GM23248 (cell line): ENCODE measurements at regions not wholly inside any gene's neighbourhood (a gene's known extent, or its start where the extent isn't known, plus 50 kb on each side); places are given as distances from the start of the nearest gene placed in this dataset.

Experiments
- DNase-seq: peaks from one replicate; pipeline ENCODE4 v3.0.0-alpha.2; 2015
- H2AFZ ChIP-seq: fragments of 200-600 bp; sonication (generic); 2 replicates; pipeline ENCODE4 v1.6.1; 2016; ENCODE audit warnings: antibody characterized with exemption
- H3F3A ChIP-seq: fragments of 200-600 bp; sonication (generic); 2 replicates; pipeline ENCODE4 v1.6.1; 2016; ENCODE audit warnings: mild to moderate bottlenecking, antibody characterized with exemption, mixed run types; ENCODE audit not compliant: insufficient read depth
- H3K27ac ChIP-seq: fragments of 200-600 bp; sonication (generic); 2 replicates; pipeline ENCODE4 v1.5.1; 2016; ENCODE audit warnings: mild to moderate bottlenecking
- H3K27me3 ChIP-seq: fragments of 200-600 bp; sonication (generic); replicated peaks from 2 replicates; pipeline ENCODE4 v1.6.1; 2016; ENCODE audit warnings: mild to moderate bottlenecking; ENCODE audit not compliant: insufficient read depth
- H3K36me3 ChIP-seq: fragments of 200-600 bp; sonication (generic); 2 replicates; pipeline ENCODE4 v1.6.1; 2016; ENCODE audit warnings: low read depth, mild to moderate bottlenecking
- H3K4me1 ChIP-seq: fragments of 200-600 bp; sonication (generic); 2 replicates; pipeline ENCODE4 v1.6.1; 2016; ENCODE audit warnings: mild to moderate bottlenecking; ENCODE audit not compliant: insufficient read depth
- H3K4me2 ChIP-seq: fragments of 200-600 bp; sonication (generic); one replicate; pipeline ENCODE4 v1.6.1; 2016; ENCODE audit warnings: mild to moderate bottlenecking; ENCODE audit not compliant: unreplicated experiment
- H3K4me3 ChIP-seq: fragments of 200-600 bp; sonication (generic); 2 replicates; pipeline ENCODE4 v1.5.1; 2016; ENCODE audit warnings: mild to moderate bottlenecking
- H3K79me2 ChIP-seq: fragments of 200-600 bp; sonication (generic); 2 replicates; pipeline ENCODE4 v1.6.1; 2016; ENCODE audit warnings: mild to moderate bottlenecking; ENCODE audit not compliant: insufficient read depth
- H3K9ac ChIP-seq: fragments of 200-600 bp; sonication (generic); 2 replicates; pipeline ENCODE4 v1.6.1; 2016; ENCODE audit warnings: mild to moderate bottlenecking
- H3K9me2 ChIP-seq: fragments of 200-600 bp; sonication (generic); 2 replicates; pipeline ENCODE4 v1.6.1; 2016; ENCODE audit warnings: mixed run types, mild to moderate bottlenecking, moderate library complexity; ENCODE audit not compliant: insufficient read depth
- H3K9me3 ChIP-seq: fragments of 200-600 bp; sonication (generic); one replicate; pipeline ENCODE4 v1.6.1; 2017; ENCODE audit warnings: low read depth
- H4K20me1 ChIP-seq: fragments of 200-600 bp; sonication (generic); 2 replicates; pipeline ENCODE4 v1.6.0; 2016; ENCODE audit not compliant: insufficient read depth
- EZH2 ChIP-seq: fragments of 200-600 bp; sonication (generic); IDR thresholded peaks from 2 replicates; pipeline ENCODE4 v1.6.1; 2018; ENCODE audit warnings: antibody characterized with exemption, mild to moderate bottlenecking; ENCODE audit not compliant: insufficient read depth, poor library complexity, severe bottlenecking
- EZH2phosphoT487 ChIP-seq: fragments of 200-600 bp; sonication (generic); IDR thresholded peaks from 2 replicates; pipeline ENCODE4 v1.6.1; 2018; ENCODE audit warnings: antibody characterized with exemption, moderate library complexity, mild to moderate bottlenecking, low read depth; ENCODE audit not compliant: insufficient read depth
- WGBS, 2 experiments: methylation state at CpG; one replicate each; pipeline ENCODE4 v1.1.6; 2015 to 2017; ENCODE audit warnings: low lambda C conversion rate in 2 of 2, low coverage in 1 of 2; ENCODE audit errors: missing lambda C conversion rate in 2 of 2; 5-methylcytosine and 5-hydroxymethylcytosine counted together
- in situ Hi-C: fragments of 300-500 bp; cut with MboI; formaldehyde crosslinking; loops from 2 replicates; pipeline ENCODE4 v1.15.0; 2020

- H3K27me3 ChIP-seq = no peaks in the 10 kb centered on the region; the same call in 1 of the 2 replicates
- H3K4me1 ChIP-seq = no peaks in the 10 kb centered on the region
- DNase-seq = no peak
- no peaks in the 10 kb centered on the region for H3K36me3 ChIP-seq
- in situ Hi-C loops = no loop called here
- no peaks in the 10 kb centered on the region for H3K9me3 ChIP-seq
- no peak overlapping the region for H3K4me2 ChIP-seq
- no peak overlapping the region for H3K9ac ChIP-seq
- H3K9me2 ChIP-seq = no peaks in the 10 kb centered on the region
- no peak overlapping the region for H2AFZ ChIP-seq
- no peaks in the 10 kb centered on the region for H3K79me2 ChIP-seq
- no peaks in the 10 kb centered on the region for H3F3A ChIP-seq
- 24 to 25% methylated on average over 4 of the region's 4 CpGs for WGBS, 2 experiments
- H4K20me1 ChIP-seq = no peaks in the 10 kb centered on the region
- no peak for TF ChIP-seq EZH2
- no peak for TF ChIP-seq EZH2phosphoT487
- H3K27ac ChIP-seq = no peak overlapping the region
- H3K4me3 ChIP-seq = no peak overlapping the region
Observed at GRCh38 chr2:107374249-107374648, 452.4 kb upstream of the RGPD4 start.

GRCh38 chr2:107376909-107377308 is 449.8 kb upstream of the RGPD4 start:
- Histone ChIP-seq H4K20me1 (no peaks in the 10 kb centered on the region), H3K9me3 (no peaks in the 10 kb centered on the region), H3K27me3 (no peaks in the 10 kb centered on the region; the same call in 1 of the 2 replicates), H3K4me1 (no peaks in the 10 kb centered on the region), H3K79me2 (no peaks in the 10 kb centered on the region), H3F3A (no peaks in the 10 kb centered on the region), H3K9me2 (no peaks in the 10 kb centered on the region), H3K9ac (no peak overlapping the region), H2AFZ (no peak overlapping the region), H3K27ac (no peak overlapping the region), H3K4me3 (no peak overlapping the region), H3K4me2 (no peak overlapping the region), H3K36me3 (no peaks in the 10 kb centered on the region)
- 1 to 5% methylated on average over 4 of the region's 4 CpGs for WGBS, 2 experiments
- DNase-seq = no peak
- in situ Hi-C loops = no loop called here
- no peak for TF ChIP-seq EZH2phosphoT487
- TF ChIP-seq EZH2 = no peak

GRCh38 chr2:107380912-107381311 is 445.8 kb upstream of the RGPD4 start:
- H3K27ac ChIP-seq = no peak overlapping the region
- DNase-seq = peak; percentile 1
- no peaks in the 10 kb centered on the region for H3K79me2 ChIP-seq
- no peaks in the 10 kb centered on the region for H3K36me3 ChIP-seq
- no peaks in the 10 kb centered on the region for H3K9me3 ChIP-seq
- in situ Hi-C loops = no loop called here
- H2AFZ ChIP-seq = no peak overlapping the region
- WGBS, 2 experiments = 45 to 47% methylated on average over 2 of the region's 2 CpGs
- no peaks in the 10 kb centered on the region; the same call in 1 of the 2 replicates for H3K27me3 ChIP-seq
- no peaks in the 10 kb centered on the region for H3K4me1 ChIP-seq
- no peaks in the 10 kb centered on the region for H3F3A ChIP-seq
- no peaks in the 10 kb centered on the region for H3K9me2 ChIP-seq
- H4K20me1 ChIP-seq = no peaks in the 10 kb centered on the region
- H3K4me2 ChIP-seq = no peak overlapping the region
- no peak for TF ChIP-seq EZH2
- no peak for TF ChIP-seq EZH2phosphoT487
- no peak overlapping the region for H3K9ac ChIP-seq
- no peak overlapping the region for H3K4me3 ChIP-seq

GRCh38 chr2:107383691-107384090 is 443.0 kb upstream of the RGPD4 start:
- Histone ChIP-seq H3K9ac (no peak overlapping the region), H3K36me3 (no peaks in the 10 kb centered on the region), H3F3A (no peaks in the 10 kb centered on the region), H3K9me3 (no peaks in the 10 kb centered on the region), H3K79me2 (no peaks in the 10 kb centered on the region), H3K27me3 (no peaks in the 10 kb centered on the region), H3K4me3 (no peak overlapping the region), H2AFZ (no peak overlapping the region), H3K9me2 (no peaks in the 10 kb centered on the region), H3K4me1 (no peaks in the 10 kb centered on the region), H3K27ac (no peak overlapping the region), H3K4me2 (no peak overlapping the region), H4K20me1 (no peaks in the 10 kb centered on the region)
- TF ChIP-seq EZH2 = no peak
- no peak for TF ChIP-seq EZH2phosphoT487
- no peak for DNase-seq
- in situ Hi-C loops = no loop called here
- 7 to 15% methylated on average over 4 of the region's 4 CpGs for WGBS, 2 experiments

- in situ Hi-C loops = no loop called here
- H4K20me1 ChIP-seq = no peaks in the 10 kb centered on the region
- H2AFZ ChIP-seq = no peak overlapping the region
- TF ChIP-seq EZH2 = no peak
- no peak for TF ChIP-seq EZH2phosphoT487
- H3K9me2 ChIP-seq = no peaks in the 10 kb centered on the region
- WGBS, 2 experiments = 31 to 38% methylated on average over 2 of the region's 2 CpGs
- no peak overlapping the region for H3K27ac ChIP-seq
- H3K4me2 ChIP-seq = no peak overlapping the region
- H3K9me3 ChIP-seq = no peaks in the 10 kb centered on the region
- H3K4me1 ChIP-seq = no peaks in the 10 kb centered on the region
- no peaks in the 10 kb centered on the region for H3K36me3 ChIP-seq
- H3K27me3 ChIP-seq = no peaks in the 10 kb centered on the region
- no peak overlapping the region for H3K9ac ChIP-seq
- H3K79me2 ChIP-seq = no peaks in the 10 kb centered on the region
- no peak for DNase-seq
- H3F3A ChIP-seq = no peaks in the 10 kb centered on the region
- H3K4me3 ChIP-seq = no peak overlapping the region
Observed at GRCh38 chr2:107384422-107384821, 442.3 kb upstream of the RGPD4 start.
